ENCODE measurements at regions not wholly inside any gene's neighbourhood (a gene's known extent, or its start where the extent isn't known, plus 50 kb on each side); places are given as distances from the start of the nearest gene placed in this dataset.

- Histone ChIP-seq H3K27ac (ENCODE audit: extremely low read depth, low read depth, low read length) (no peak overlapping the region), H3K4me2 (ENCODE audit: insufficient read depth, low read length) (no peak overlapping the region), H3K27me3 (ENCODE audit: control insufficient read depth in 2 of 2, insufficient read depth in 2 of 2, low read length in 2 of 2) (no peaks in the 10 kb centered on the region), H3K9me3 (replicated peaks; ENCODE audit: control insufficient read depth, insufficient read depth, low read depth, low read length) (no peaks in the 10 kb centered on the region), H3K4me1 (replicated peaks in 1 of 2; ENCODE audit: control insufficient read depth in 2 of 2, insufficient read depth in 2 of 2, low read length in 2 of 2) (no peaks in the 10 kb centered on the region), H3K9me1 (ENCODE audit: control insufficient read depth, insufficient read depth, low read length) (no peaks in the 10 kb centered on the region), H4K20me1 (replicated peaks; ENCODE audit: control insufficient read depth, insufficient read depth, low read length) (no peaks in the 10 kb centered on the region), H3K4me3 (no peak overlapping the region), H3K9ac (ENCODE audit: insufficient read depth in 1 of 2, low read depth in 2 of 2, low read length in 2 of 2) (no peak overlapping the region), H3K79me2 (ENCODE audit: control insufficient read depth, insufficient read depth, low read length) (no peaks in the 10 kb centered on the region), H2AFZ (ENCODE audit: low read depth, low read length) (no peak overlapping the region), H3K36me3 (ENCODE audit: control insufficient read depth, insufficient read depth, low read length) (no peaks in the 10 kb centered on the region)
- ChIA-PET POLR2A (no interaction called here), CTCF (ENCODE audit: low intra/inter-chr PET ratio) (no interaction called here)
- FAIRE-seq (no peak), DNase-seq (ENCODE audit: extremely low read depth in 1 of 4, low spot score in 3 of 4) (no peak), ATAC-seq (no peak)
- intact Hi-C loops (cut with micrococcal nuclease), result no loop called here
- TF ChIP-seq ZBTB7A (IDR thresholded peaks at IDR 0.05; ENCODE audit: borderline replicate concordance, control insufficient read depth, low read depth, low read length), result no peak
- TF ChIP-seq E4F1 (CRISPR knock-in tag; IDR thresholded peaks at IDR 0.05; ENCODE audit: borderline replicate concordance), result no peak
- no peak for TF ChIP-seq ZNF398 (CRISPR knock-in tag; IDR thresholded peaks at IDR 0.05)
- no peak for TF ChIP-seq NFIC (IDR thresholded peaks at IDR 0.05)
- TF ChIP-seq NCOA1 (IDR thresholded peaks at IDR 0.05; ENCODE audit: low read depth), result no peak
- no peak for TF ChIP-seq NFIX (CRISPR knock-in tag; IDR thresholded peaks at IDR 0.05; ENCODE audit: low read depth)
- TF ChIP-seq NCOA6 (IDR thresholded peaks at IDR 0.05), result no peak
- TF ChIP-seq ZNF124 (CRISPR knock-in tag; IDR thresholded peaks at IDR 0.05), result no peak
- TF ChIP-seq CBX5 (IDR thresholded peaks at IDR 0.05; ENCODE audit: borderline replicate concordance, low read depth), result no peak
- no peak for TF ChIP-seq ZSCAN32 (CRISPR knock-in tag; IDR thresholded peaks at IDR 0.05)
- TF ChIP-seq CREB3L1 (IDR thresholded peaks at IDR 0.05; ENCODE audit: borderline replicate concordance, low read depth), result no peak
- no peak for TF ChIP-seq PATZ1 (CRISPR knock-in tag; IDR thresholded peaks at IDR 0.05; ENCODE audit: borderline replicate concordance)
- no peak for TF ChIP-seq EZH2 (IDR thresholded peaks at IDR 0.05; ENCODE audit: borderline replicate concordance, low read depth, low read length)
- TF ChIP-seq CC2D1A (IDR thresholded peaks at IDR 0.05), result no peak
- TF ChIP-seq L3MBTL2 (IDR thresholded peaks at IDR 0.05), result no peak
- no peak for TF ChIP-seq FIP1L1 (IDR thresholded peaks at IDR 0.05; ENCODE audit: low read depth, low read length, poor library complexity, severe bottlenecking)
- TF ChIP-seq HDAC8 (tag; IDR thresholded peaks at IDR 0.05), result no peak
- in situ Hi-C loops (cut with MboI), result no loop called here
- WGBS (ENCODE audit: insufficient coverage, low coverage, missing lambda C conversion rate), result 14% methylated on average over 6 of the region's 6 CpGs
- BruUV-seq (replicated peaks), result no TSS peak
Measured at GRCh38 chr5:159588941-159589340, 258.7 kb upstream of the IL12B start.
